ENCODE measurements at regions not wholly inside any gene's neighbourhood (a gene's known extent, or its start where the extent isn't known, plus 50 kb on each side); places are given as distances from the start of the nearest gene placed in this dataset.
"Not testable (repeated sequence)": the region's sequence is repeated elsewhere in the genome, so short reads cannot be mapped to it uniquely, and the experiment has no call there.

- no peak for DNase-seq (ENCODE audit: extremely low read depth in 1 of 11, low read depth in 9 of 11, low spot score in 4 of 11)
These were observed 114.4 kb upstream of the FBXL7 start for GRCh38 chr5:15385553-15385952.

- no peak for DNase-seq (ENCODE audit: extremely low read depth in 1 of 11, low read depth in 9 of 11, low spot score in 4 of 11)
These were observed 114.9 kb upstream of the FBXL7 start for GRCh38 chr5:15385037-15385436.

- DNase-seq (ENCODE audit: extremely low read depth in 1 of 11, low read depth in 9 of 11, low spot score in 4 of 11): no peak
These were observed 115.4 kb upstream of the FBXL7 start for GRCh38 chr5:15384581-15384980.

GRCh38 chr5:15384176-15384575 is 115.8 kb upstream of the FBXL7 start:
- DNase-seq (ENCODE audit: extremely low read depth in 1 of 11, low read depth in 9 of 11, low spot score in 4 of 11): no peak

- no peak for DNase-seq (ENCODE audit: extremely low read depth in 1 of 11, low read depth in 9 of 11, low spot score in 4 of 11)
These were observed 116.5 kb upstream of the FBXL7 start for GRCh38 chr5:15383469-15383868.

- DNase-seq (ENCODE audit: extremely low read depth in 1 of 11, low read depth in 9 of 11, low spot score in 4 of 11): no peak
These were observed 117.0 kb upstream of the FBXL7 start for GRCh38 chr5:15383021-15383420.

- no peak for DNase-seq (ENCODE audit: extremely low read depth in 1 of 11, low read depth in 9 of 11, low spot score in 4 of 11)
These were observed 122.2 kb upstream of the FBXL7 start for GRCh38 chr5:15377573-15378340.

GRCh38 chr5:15376803-15377202 is 123.2 kb upstream of the FBXL7 start:
- no peak for DNase-seq (ENCODE audit: extremely low read depth in 1 of 11, low read depth in 9 of 11, low spot score in 4 of 11)

- DNase-seq (ENCODE audit: extremely low read depth in 1 of 11, low read depth in 9 of 11, low spot score in 4 of 11): no peak
These were observed 123.9 kb upstream of the FBXL7 start for GRCh38 chr5:15376088-15376487.

- DNase-seq (ENCODE audit: extremely low read depth in 1 of 11, low read depth in 9 of 11, low spot score in 4 of 11): no peak
These were observed 124.4 kb upstream of the FBXL7 start for GRCh38 chr5:15375559-15375958.

- DNase-seq (ENCODE audit: extremely low read depth in 1 of 11, low read depth in 9 of 11, low spot score in 4 of 11): no peak
These were observed 125.1 kb upstream of the FBXL7 start for GRCh38 chr5:15374886-15375285.

- no peak for DNase-seq (ENCODE audit: extremely low read depth in 1 of 11, low read depth in 9 of 11, low spot score in 4 of 11)
These were observed 126.8 kb upstream of the FBXL7 start for GRCh38 chr5:15373151-15373550.

GRCh38 chr5:15371184-15371583 is 128.8 kb upstream of the FBXL7 start:
- DNase-seq (ENCODE audit: extremely low read depth in 1 of 11, low read depth in 9 of 11, low spot score in 4 of 11): no peak

- no peak for DNase-seq (ENCODE audit: extremely low read depth in 1 of 11, low read depth in 9 of 11, low spot score in 4 of 11)
These were observed 131.1 kb upstream of the FBXL7 start for GRCh38 chr5:15368835-15369234.

- DNase-seq (ENCODE audit: extremely low read depth in 1 of 11, low read depth in 9 of 11, low spot score in 4 of 11): no peak
These were observed 132.5 kb upstream of the FBXL7 start for GRCh38 chr5:15367489-15367888.

GRCh38 chr5:15366676-15367391 is 133.1 kb upstream of the FBXL7 start:
- peak in 2 of 11 donors; percentile 7 to 9 for DNase-seq (ENCODE audit: extremely low read depth in 1 of 11, low read depth in 9 of 11, low spot score in 4 of 11)

GRCh38 chr5:15365070-15365469 is 134.9 kb upstream of the FBXL7 start:
- no peak for DNase-seq (ENCODE audit: extremely low read depth in 1 of 11, low read depth in 9 of 11, low spot score in 4 of 11)

GRCh38 chr5:15363601-15364000 is 136.4 kb upstream of the FBXL7 start:
- DNase-seq (ENCODE audit: extremely low read depth in 1 of 11, low read depth in 9 of 11, low spot score in 4 of 11): no peak

- not testable (repeated sequence) for DNase-seq (ENCODE audit: extremely low read depth in 1 of 11, low read depth in 9 of 11, low spot score in 4 of 11)
These were observed 142.9 kb upstream of the FBXL7 start for GRCh38 chr5:15357092-15357453.

- not testable (repeated sequence) for DNase-seq (ENCODE audit: extremely low read depth in 1 of 11, low read depth in 9 of 11, low spot score in 4 of 11)
These were observed 143.5 kb upstream of the FBXL7 start for GRCh38 chr5:15356308-15357091.

Data from renal cortex interstitium (tissue), 11 donors.